SK-N-SH (cell line): ENCODE measurements at regions not wholly inside any gene's neighbourhood (a gene's known extent, or its start where the extent isn't known, plus 50 kb on each side); places are given as distances from the start of the nearest gene placed in this dataset.

Experiments
- CTCF ChIA-PET: fragments of 300-600, 350-600 bp; formaldehyde crosslinking; extraction: SDS; loops from one replicate; lab custom pipeline; 2021; lab: Yijun Ruan, JAX
- POLR2A ChIA-PET: fragments of 350-600 bp; sonication (Branson Sonifier 250); formaldehyde crosslinking; extraction: SDS; loops from one replicate; lab custom pipeline; 2020; ENCODE audit warnings: antibody characterized with exemption, inconsistent platforms; lab: Yijun Ruan, JAX
- DNase-seq: peaks from one replicate; pipeline ENCODE4 v3.0.0; 2012
- H2AFZ ChIP-seq: fragments of 200-600 bp; sonication (generic); 2 replicates; pipeline ENCODE4 v1.8.1; 2016; ENCODE audit warnings: antibody characterized with exemption, mild to moderate bottlenecking, low read depth
- H3F3A ChIP-seq: fragments of 200-600 bp; sonication (generic); replicated peaks from 2 replicates; pipeline ENCODE3; 2016; ENCODE audit warnings: antibody characterized with exemption, mild to moderate bottlenecking; ENCODE audit not compliant: insufficient read depth
- H3K27ac ChIP-seq, 2 experiments: fragments of 200-500 bp in 1 of 2; fragments of 200-600 bp in 1 of 2; sonication (Bioruptor generic) in 1 of 2; sonication (generic), shearing (Covaris generic) in 1 of 2; 2 replicates each; pipeline versions ENCODE4 v1.5.1 to v1.6.1; 2014 to 2016; ENCODE audit warnings: low read depth in 2 of 2, inconsistent platforms in 1 of 2, low read length in 1 of 2, mild to moderate bottlenecking in 1 of 2, mixed read lengths in 1 of 2
- H3K27me3 ChIP-seq: fragments of 200-600 bp; sonication (generic), shearing (Covaris generic); 2 replicates; pipeline ENCODE4 v1.6.1; 2016; ENCODE audit warnings: mixed run types; ENCODE audit not compliant: insufficient read depth
- H3K36me3 ChIP-seq, 2 experiments: fragments of 200-500 bp in 1 of 2; fragments of 200-600 bp in 1 of 2; sonication (Bioruptor generic) in 1 of 2; sonication (generic) in 1 of 2; replicated peaks in 1 of 2; 2 replicates each; pipeline versions ENCODE3 to v1.5.1; 2014 to 2016; ENCODE audit warnings: low read length in 1 of 2, mild to moderate bottlenecking in 1 of 2; ENCODE audit not compliant: insufficient read depth in 2 of 2, control insufficient read depth in 1 of 2
- H3K4me1 ChIP-seq, 2 experiments: fragments of 200-500 bp in 1 of 2; fragments of 200-600 bp in 1 of 2; sonication (Bioruptor generic) in 1 of 2; sonication (generic), shearing (Covaris generic) in 1 of 2; 2 replicates each; pipeline versions ENCODE4 v1.5.1 to v1.6.1; 2014 to 2016; ENCODE audit warnings: low read depth in 1 of 2, low read length in 1 of 2, mixed run types in 1 of 2; ENCODE audit not compliant: insufficient read depth in 2 of 2, control insufficient read depth in 1 of 2
- H3K4me2 ChIP-seq: fragments of 200-600 bp; sonication (generic), shearing (Covaris generic); 2 replicates; pipeline ENCODE4 v1.6.1; 2017; ENCODE audit warnings: mixed run types
- H3K4me3 ChIP-seq, 2 experiments: fragments of 200-500 bp in 1 of 2; fragments of 200-600 bp in 1 of 2; sonication (Bioruptor generic) in 1 of 2; sonication (generic), shearing (Covaris generic) in 1 of 2; 2 replicates each; pipeline versions ENCODE4 v1.5.1 to v1.8.1; 2014 to 2016; ENCODE audit warnings: low read depth in 2 of 2, inconsistent platforms in 1 of 2, low read length in 1 of 2, mild to moderate bottlenecking in 1 of 2, mixed read lengths in 1 of 2, moderate library complexity in 1 of 2
- H3K79me2 ChIP-seq: fragments of 200-600 bp; sonication (generic); 2 replicates; pipeline ENCODE4 v1.8.1; 2017; ENCODE audit warnings: mild to moderate bottlenecking; ENCODE audit not compliant: insufficient read depth
- H3K9ac ChIP-seq: fragments of 200-600 bp; sonication (generic); 2 replicates; pipeline ENCODE4 v1.6.1; 2017; ENCODE audit warnings: mixed run types
- H3K9me2 ChIP-seq: fragments of 200-600 bp; sonication (generic); 2 replicates; pipeline ENCODE4 v1.6.1; 2017; ENCODE audit warnings: mixed run types
- H3K9me3 ChIP-seq: fragments of 200-600 bp; sonication (generic); 2 replicates; pipeline ENCODE4 v1.6.1; 2017; ENCODE audit warnings: mixed run types, mild to moderate bottlenecking, moderate library complexity
- H4K20me1 ChIP-seq: fragments of 200-600 bp; sonication (generic); 2 replicates; pipeline ENCODE4 v1.6.1; 2017; ENCODE audit warnings: mild to moderate bottlenecking, mixed run types; ENCODE audit not compliant: insufficient read depth
- CHD2 ChIP-seq: fragments of 150-350 bp; IDR thresholded peaks from 2 replicates; pipeline ENCODE4 v1.6.1; 2018; ENCODE audit warnings: low read length; ENCODE audit not compliant: partially characterized antibody
- FOXJ3 ChIP-seq: sonication (generic); formaldehyde crosslinking; IDR thresholded peaks from 2 replicates; pipeline ENCODE4 v1.5.1; 2020; ENCODE audit warnings: mild to moderate bottlenecking, missing genetic modification reagents
- FOXM1 ChIP-seq: IDR thresholded peaks from 2 replicates; pipeline ENCODE4 v1.4.0; 2012; ENCODE audit warnings: low read depth, mild to moderate bottlenecking
- JUND ChIP-seq: IDR thresholded peaks from 2 replicates; pipeline ENCODE4 v1.4.0; 2012
- MEF2A ChIP-seq: IDR thresholded peaks from 2 replicates; pipeline ENCODE4 v1.4.0; 2012; ENCODE audit warnings: low read depth, borderline replicate concordance
- NFIC ChIP-seq: IDR thresholded peaks from 2 replicates; pipeline ENCODE4 v1.4.0; 2012; ENCODE audit warnings: borderline replicate concordance
- NRF1 ChIP-seq: IDR thresholded peaks from 2 replicates; pipeline ENCODE4 v1.6.1; 2012; ENCODE audit warnings: low read depth, mild to moderate bottlenecking, low read length
- RAD21 ChIP-seq: IDR thresholded peaks from 2 replicates; pipeline ENCODE4 v1.6.1; 2012; ENCODE audit warnings: mild to moderate bottlenecking, low read length
- RFX5 ChIP-seq: IDR thresholded peaks from 2 replicates; pipeline ENCODE4 v1.6.1; 2012; ENCODE audit warnings: mild to moderate bottlenecking, improper control_type of control experiment, low read length
- TAF1 ChIP-seq: IDR thresholded peaks from 2 replicates; pipeline ENCODE4 v1.6.1; 2012; ENCODE audit warnings: low read depth, mild to moderate bottlenecking, low read length, moderate library complexity, borderline replicate concordance
- YY1 ChIP-seq: IDR thresholded peaks from 2 replicates; pipeline ENCODE4 v1.4.0; 2012; ENCODE audit warnings: low read depth, mild to moderate bottlenecking
- WGBS: methylation state at CpG from one replicate; pipeline ENCODE4 v1.1.6; 2017; ENCODE audit warnings: low lambda C conversion rate; 5-methylcytosine and 5-hydroxymethylcytosine counted together
- TF ChIP-seq, protein P1 (sequence below): IDR thresholded peaks from 2 replicates; pipeline ENCODE4; 2012
- TF ChIP-seq, protein P2 (sequence below): fragments of 200-600 bp; sonication (generic); IDR thresholded peaks from 2 replicates; pipeline ENCODE4 v1.6.1; 2017; ENCODE audit warnings: antibody characterized with exemption, mild to moderate bottlenecking, moderate library complexity

GRCh38 chr4:187321711-187322110 is 598.1 kb upstream of the FAT1 start:
- ChIA-PET POLR2A (no interaction called here), CTCF (interaction anchor here (1.5 kb wide), 1 partner anchor 27 kb away, joined by 3 read pairs; no protein-coding TSS in a partner anchor)
- Histone ChIP-seq H3K4me1 (no peaks in the 10 kb centered on the region), H3K27ac (no peak overlapping the region), H3K36me3 (no peaks in the 10 kb centered on the region), H4K20me1 (no peaks in the 10 kb centered on the region), H3K4me3 (no peak overlapping the region), H3F3A (no peaks in the 10 kb centered on the region), H3K9ac (no peak overlapping the region), H3K9me2 (no peaks in the 10 kb centered on the region), H2AFZ (no peak overlapping the region), H3K79me2 (no peaks in the 10 kb centered on the region), H3K9me3 (no peaks in the 10 kb centered on the region), H3K4me2 (no peak overlapping the region), H3K27me3 (no peaks in the 10 kb centered on the region)
- 13% methylated on average over 2 of the region's 2 CpGs for WGBS
- DNase-seq, result no peak
- TF ChIP-seq, protein P1, sequence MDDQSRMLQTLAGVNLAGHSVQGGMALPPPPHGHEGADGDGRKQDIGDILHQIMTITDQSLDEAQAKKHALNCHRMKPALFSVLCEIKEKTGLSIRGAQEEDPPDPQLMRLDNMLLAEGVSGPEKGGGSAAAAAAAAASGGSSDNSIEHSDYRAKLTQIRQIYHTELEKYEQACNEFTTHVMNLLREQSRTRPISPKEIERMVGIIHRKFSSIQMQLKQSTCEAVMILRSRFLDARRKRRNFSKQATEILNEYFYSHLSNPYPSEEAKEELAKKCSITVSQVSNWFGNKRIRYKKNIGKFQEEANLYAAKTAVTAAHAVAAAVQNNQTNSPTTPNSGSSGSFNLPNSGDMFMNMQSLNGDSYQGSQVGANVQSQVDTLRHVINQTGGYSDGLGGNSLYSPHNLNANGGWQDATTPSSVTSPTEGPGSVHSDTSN, result peak; percentile 30; the same call in 1 of the 2 replicates
- TF ChIP-seq CHD2 (no peak), FOXJ3 (no peak), YY1 (no peak)

DNA sequence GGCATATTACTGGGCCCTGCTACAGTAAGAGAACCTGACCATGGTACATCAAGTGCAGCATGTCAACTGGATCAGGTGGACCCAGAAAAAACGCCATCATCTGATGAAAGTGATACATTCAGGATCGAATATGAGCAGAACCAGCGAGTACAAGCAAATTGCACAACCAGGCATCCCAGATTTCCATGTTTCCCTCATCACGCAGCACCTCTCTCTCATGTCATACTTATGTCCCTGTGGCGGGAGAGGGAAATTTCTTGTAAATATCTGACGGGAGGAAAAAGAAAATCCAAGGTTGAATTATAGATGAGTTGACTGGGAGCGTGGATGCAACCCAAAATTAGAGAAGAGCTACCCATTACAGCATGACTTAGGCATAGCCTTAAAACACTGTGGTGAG is 608.5 kb upstream of the FAT1 start:
- Histone ChIP-seq H3K9me2 (no peaks in the 10 kb centered on the region), H3K4me1 (no peaks in the 10 kb centered on the region), H3K27me3 (0 out of 2 replicates have a peak, but pooled peaks cover 1% of the 10 kb centered on the region), H3K36me3 (no peaks in the 10 kb centered on the region)
- TF ChIP-seq NRF1 (no peak), JUND (no peak), FOXJ3 (no peak), YY1 (no peak), NFIC (no peak), TAF1 (no peak), FOXM1 (no peak), RAD21 (no peak), RFX5 (no peak), MEF2A (no peak)
- TF ChIP-seq, protein P2, sequence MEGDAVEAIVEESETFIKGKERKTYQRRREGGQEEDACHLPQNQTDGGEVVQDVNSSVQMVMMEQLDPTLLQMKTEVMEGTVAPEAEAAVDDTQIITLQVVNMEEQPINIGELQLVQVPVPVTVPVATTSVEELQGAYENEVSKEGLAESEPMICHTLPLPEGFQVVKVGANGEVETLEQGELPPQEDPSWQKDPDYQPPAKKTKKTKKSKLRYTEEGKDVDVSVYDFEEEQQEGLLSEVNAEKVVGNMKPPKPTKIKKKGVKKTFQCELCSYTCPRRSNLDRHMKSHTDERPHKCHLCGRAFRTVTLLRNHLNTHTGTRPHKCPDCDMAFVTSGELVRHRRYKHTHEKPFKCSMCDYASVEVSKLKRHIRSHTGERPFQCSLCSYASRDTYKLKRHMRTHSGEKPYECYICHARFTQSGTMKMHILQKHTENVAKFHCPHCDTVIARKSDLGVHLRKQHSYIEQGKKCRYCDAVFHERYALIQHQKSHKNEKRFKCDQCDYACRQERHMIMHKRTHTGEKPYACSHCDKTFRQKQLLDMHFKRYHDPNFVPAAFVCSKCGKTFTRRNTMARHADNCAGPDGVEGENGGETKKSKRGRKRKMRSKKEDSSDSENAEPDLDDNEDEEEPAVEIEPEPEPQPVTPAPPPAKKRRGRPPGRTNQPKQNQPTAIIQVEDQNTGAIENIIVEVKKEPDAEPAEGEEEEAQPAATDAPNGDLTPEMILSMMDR, result no peak
- TF ChIP-seq, all 33 proteins: peak for 0
- no peak for DNase-seq
- Histone ChIP-seq H3K4me3 (no peak overlapping the region), H3K4me2 (no peak overlapping the region), H3K9me3 (no peaks in the 10 kb centered on the region), H3F3A (no peaks in the 10 kb centered on the region), H3K9ac (no peak overlapping the region), H3K27ac (no peak overlapping the region), H4K20me1 (no peaks in the 10 kb centered on the region), H2AFZ (no peak overlapping the region), H3K79me2 (no peaks in the 10 kb centered on the region)
- CTCF ChIA-PET, result no interaction called here
- POLR2A ChIA-PET, result no interaction called here
- 36% methylated on average over 7 of the region's 7 CpGs for WGBS
